HCT116 (cell line): ENCODE measurements at regions not wholly inside any gene's neighbourhood (a gene's known extent, or its start where the extent isn't known, plus 50 kb on each side); places are given as distances from the start of the nearest gene placed in this dataset.

Source experiments
- ATAC-seq: fragments of 200-7000 bp; cut with Tn5 transposase; 2 replicates; pipeline ENCODE4 v1.9.1; 2020; ENCODE audit warnings: mild to moderate bottlenecking, moderate library complexity
- BruUV-seq: library from RNA; stranded (reverse); fragments of 400-500 nt; replicated peaks from 2 replicates; lab custom pipeline; 2021; lab: Mats Ljungman, UMichigan
- CTCF ChIA-PET: fragments of 300-600 bp; sonication (Branson Sonifier 250); formaldehyde crosslinking; loops from one replicate; lab custom pipeline; 2021; ENCODE audit warnings: antibody characterized with exemption; lab: Charles Lee
- POLR2A ChIA-PET: fragments of 300-600, 350-600 bp; sonication (Branson Sonifier 250); formaldehyde crosslinking; loops from one replicate; lab custom pipeline; 2021; ENCODE audit warnings: antibody characterized with exemption; lab: Charles Lee
- RAD21 ChIA-PET, 2 experiments: fragments of 300-600 bp; sonication (Branson Sonifier 250); formaldehyde crosslinking; loops; one replicate each; lab custom pipeline; 2023; ENCODE audit warnings: low total read pairs in 2 of 2; ENCODE audit not compliant: uncharacterized antibody in 2 of 2, unreplicated experiment in 2 of 2, low non-redundant PET in 1 of 2; lab: Charles Lee
- DNase-seq: peaks from one replicate; pipeline ENCODE4 v3.0.0-alpha.2; 2010; ENCODE audit warnings: low read depth, low spot score
- H2AFZ ChIP-seq: fragments of 200-600 bp; shearing (Covaris generic), sonication (generic); 2 replicates; pipeline ENCODE4 v1.6.1; 2017; ENCODE audit warnings: low read depth, mixed run types, mixed read lengths, antibody characterized with exemption, low read length; ENCODE audit not compliant: poor library complexity, severe bottlenecking
- H3K27ac ChIP-seq: 2 replicates; pipeline ENCODE4 v1.5.1; 2012; ENCODE audit warnings: low read depth, low read length
- H3K27me3 ChIP-seq: fragments of 200-600 bp; sonication (generic); 2 replicates; pipeline ENCODE4 v1.6.1; 2016; ENCODE audit warnings: mixed run types, low read length, mixed read lengths; ENCODE audit not compliant: insufficient read depth
- H3K36me3 ChIP-seq, 2 experiments: fragments of 200-500 bp in 1 of 2; fragments of 200-600 bp in 1 of 2; sonication (Bioruptor generic) in 1 of 2; sonication (generic) in 1 of 2; 2 replicates each; pipeline versions ENCODE4 v1.5.1 to v1.6.1; 2014 to 2016; ENCODE audit warnings: low read length in 2 of 2, inconsistent platforms in 1 of 2, mixed read lengths in 1 of 2, mixed run types in 1 of 2; ENCODE audit not compliant: insufficient read depth in 2 of 2, control insufficient read depth in 1 of 2
- H3K4me1 ChIP-seq, 2 experiments: fragments of 200-600 bp in 1 of 2; sonication (generic) in 1 of 2; 2 replicates each; pipeline versions ENCODE4 v1.5.1 to v1.6.1; 2012 to 2017; ENCODE audit warnings: low read length in 2 of 2, inconsistent platforms in 1 of 2, mild to moderate bottlenecking in 1 of 2, mixed read lengths in 1 of 2, mixed run types in 1 of 2, moderate library complexity in 1 of 2; ENCODE audit not compliant: insufficient read depth in 2 of 2, control insufficient read depth in 1 of 2
- H3K4me2 ChIP-seq: fragments of 200-600 bp; sonication (generic); 2 replicates; pipeline ENCODE4 v1.6.1; 2017; ENCODE audit warnings: mixed run types, low read length, mixed read lengths
- H3K4me3 ChIP-seq, 2 experiments: fragments of 200-600 bp in 1 of 2; sonication (generic) in 1 of 2; replicated peaks in 1 of 2; 2 replicates each; pipeline ENCODE4 v1.5.1; 2011 to 2016; ENCODE audit warnings: low read length in 2 of 2, control low read depth in 1 of 2, low read depth in 1 of 2, mild to moderate bottlenecking in 1 of 2, mixed read lengths in 1 of 2, mixed run types in 1 of 2
- H3K79me2 ChIP-seq: fragments of 200-600 bp; sonication (generic); 2 replicates; pipeline ENCODE4 v1.6.1; 2017; ENCODE audit warnings: mild to moderate bottlenecking, mixed run types, low read length, moderate library complexity, mixed read lengths; ENCODE audit not compliant: insufficient read depth
- H3K9ac ChIP-seq: fragments of 200-600 bp; sonication (generic); 2 replicates; pipeline ENCODE4 v1.6.1; 2016; ENCODE audit warnings: low read length, mixed read lengths
- H3K9me2 ChIP-seq: fragments of 200-600 bp; sonication (generic), shearing (Covaris generic); 2 replicates; pipeline ENCODE4 v1.6.1; 2017; ENCODE audit warnings: mixed run types, mild to moderate bottlenecking, moderate library complexity; ENCODE audit not compliant: insufficient read depth
- H3K9me3 ChIP-seq, 2 experiments: fragments of 200-500 bp in 1 of 2; fragments of 200-600 bp in 1 of 2; sonication (Bioruptor generic) in 1 of 2; sonication (generic) in 1 of 2; 2 replicates each; pipeline ENCODE4 v1.6.1; 2014 to 2017; ENCODE audit warnings: low read length in 2 of 2, mixed read lengths in 2 of 2, inconsistent platforms in 1 of 2, low read depth in 1 of 2, mild to moderate bottlenecking in 1 of 2, mixed run types in 1 of 2, moderate library complexity in 1 of 2; ENCODE audit not compliant: control insufficient read depth in 1 of 2, insufficient read depth in 1 of 2
- H4K20me1 ChIP-seq: fragments of 200-600 bp; sonication (generic), shearing (Covaris generic); 2 replicates; pipeline ENCODE4 v1.6.1; 2017; ENCODE audit warnings: mixed run types, mild to moderate bottlenecking, moderate library complexity; ENCODE audit not compliant: insufficient read depth
- ATF3 ChIP-seq: IDR thresholded peaks from 2 replicates; pipeline ENCODE4 v1.6.1; 2012
- CEBPB ChIP-seq: IDR thresholded peaks from 2 replicates; pipeline ENCODE4 v1.6.1; 2012; ENCODE audit warnings: low read depth
- CTCF ChIP-seq, 3 experiments: fragments of 200-600 bp in 1 of 3; sonication (generic) in 1 of 3; IDR thresholded peaks in 2 of 3; conservative IDR thresholded peaks in 1 of 3; 2 replicates each; pipeline ENCODE4 v1.5.1; 2012 to 2017; ENCODE audit warnings: low read depth in 2 of 3, low read length in 2 of 3, antibody characterized with exemption in 1 of 3, borderline replicate concordance in 1 of 3, control low read depth in 1 of 3, mild to moderate bottlenecking in 1 of 3, mixed read lengths in 1 of 3, mixed run types in 1 of 3, moderate library complexity in 1 of 3; ENCODE audit not compliant: insufficient read depth in 1 of 3
- EGR1 ChIP-seq: IDR thresholded peaks from 2 replicates; pipeline ENCODE4 v1.6.1; 2012; ENCODE audit warnings: low read depth
- EZH2 ChIP-seq: fragments of 200-600 bp; sonication (generic); IDR thresholded peaks from 2 replicates; pipeline ENCODE4 v1.6.1; 2017; ENCODE audit warnings: antibody characterized with exemption, mixed run types
- EZH2phosphoT487 ChIP-seq: fragments of 200-600 bp; IDR thresholded peaks from 2 replicates; pipeline ENCODE4 v1.6.1; 2018; ENCODE audit warnings: antibody characterized with exemption, borderline replicate concordance
- FOSL1 ChIP-seq: IDR thresholded peaks from 2 replicates; pipeline ENCODE4 v1.6.1; 2012; ENCODE audit warnings: low read depth
- JUND ChIP-seq: IDR thresholded peaks from 2 replicates; pipeline ENCODE4 v1.6.1; 2012
- POLR2A ChIP-seq: IDR thresholded peaks from 2 replicates; pipeline ENCODE4 v1.7.0; 2011; ENCODE audit warnings: borderline replicate concordance; ENCODE audit not compliant: insufficient read depth, insufficient read length; ENCODE audit errors: extremely low read depth
- RAD21 ChIP-seq: IDR thresholded peaks from 2 replicates; pipeline ENCODE4 v1.6.1; 2012; ENCODE audit warnings: low read depth, mild to moderate bottlenecking
- SIN3A ChIP-seq: IDR thresholded peaks from 2 replicates; pipeline ENCODE4 v1.6.1; 2012; ENCODE audit warnings: low read depth
- SRF ChIP-seq: IDR thresholded peaks from 2 replicates; pipeline ENCODE4 v1.6.1; 2012; ENCODE audit warnings: low read depth
- YY1 ChIP-seq: IDR thresholded peaks from 2 replicates; pipeline ENCODE4 v1.6.1; 2011; ENCODE audit warnings: low read length, low read depth, moderate library complexity, mild to moderate bottlenecking; ENCODE audit not compliant: insufficient replicate concordance; ENCODE audit errors: extremely low read depth
- ZFX ChIP-seq: fragments of 450-650 bp; IDR thresholded peaks from 2 replicates; pipeline ENCODE4 v1.6.1; 2017
- ZNF274 ChIP-seq: fragments of 200-500 bp; sonication (Bioruptor generic); IDR thresholded peaks from 2 replicates; pipeline ENCODE4 v1.6.1; 2014; ENCODE audit warnings: mild to moderate bottlenecking, low read depth, low read length, inconsistent platforms
- intact Hi-C: fragments of 100-400 bp; cut with micrococcal nuclease; formaldehyde crosslinking; loops from 2 replicates; pipeline ENCODE4 v1.10.0; 2022

GRCh38 chr12:47417121-47417520, 288.7 kb downstream of the RPAP3 start:
- POLR2A ChIA-PET, result no interaction called here
- no TSS peak for BruUV-seq
- no peaks in the 10 kb centered on the region for H3K79me2 ChIP-seq
- no peaks in the 10 kb centered on the region for H3K36me3 ChIP-seq
- H3K27ac ChIP-seq, result no peak overlapping the region
- H4K20me1 ChIP-seq, result no peaks in the 10 kb centered on the region
- H2AFZ ChIP-seq, result no peak overlapping the region
- intact Hi-C loops, result no loop called here
- CTCF ChIA-PET, result interaction anchor here (1.4 kb wide), 1 partner anchor 20 kb away, joined by 4 read pairs; no protein-coding TSS in a partner anchor
- RAD21 ChIA-PET, result no interaction called here
- DNase-seq, result no peak
- ATAC-seq, result no peak
- H3K4me3 ChIP-seq, result no peak overlapping the region
- no peak overlapping the region for H3K9ac ChIP-seq
- no peak overlapping the region for H3K4me2 ChIP-seq
- TF ChIP-seq ZFX (no peak), ATF3 (no peak), CEBPB (no peak), FOSL1 (no peak), RAD21 (no peak), POLR2A (no peak), SIN3A (no peak), EGR1 (no peak), JUND (no peak), YY1 (no peak), CTCF (IDR thresholded peaks at IDR 0.05 in 2 of 3, conservative IDR thresholded peaks at IDR 0.05 in 1 of 3; ENCODE audit: borderline replicate concordance in 1 of 3, insufficient read depth in 1 of 3, low read depth in 2 of 3, low read length in 2 of 3) (no peak), EZH2phosphoT487 (no peak), ZNF274 (no peak), SRF (no peak), EZH2 (no peak)
- TF ChIP-seq, all 23 proteins: peak for 0
- Histone ChIP-seq H3K4me1 (no peaks in the 10 kb centered on the region), H3K9me2 (no peaks in the 10 kb centered on the region), H3K9me3 (no peaks in the 10 kb centered on the region), H3K27me3 (no peaks in the 10 kb centered on the region)
